ENCODE measurements at regions not wholly inside any gene's neighbourhood (a gene's known extent, or its start where the extent isn't known, plus 50 kb on each side); places are given as distances from the start of the nearest gene placed in this dataset.

GRCh38 chr6:122026582-122027369 is 372.7 kb upstream of the HSF2 start:
- no peaks in the 10 kb centered on the region for H3K36me3 ChIP-seq (ENCODE audit: insufficient read depth, low read length)
- no peak overlapping the region for H3K27ac ChIP-seq (ENCODE audit: low read depth, low read length)
- no peak overlapping the region for H3K4me3 ChIP-seq (ENCODE audit: low read depth in 1 of 2, low read length in 2 of 2)
- no peak overlapping the region for H3K9ac ChIP-seq (ENCODE audit: low read length)
- no peaks in the 10 kb centered on the region for H3K9me3 ChIP-seq (ENCODE audit: low read length)
- H3K27me3 ChIP-seq (ENCODE audit: control insufficient read depth in 1 of 2, insufficient read depth in 2 of 2, low read length in 2 of 2): no peaks in the 10 kb centered on the region
- H3K4me1 ChIP-seq (ENCODE audit: insufficient read depth, low read length): no peaks in the 10 kb centered on the region

DNA sequence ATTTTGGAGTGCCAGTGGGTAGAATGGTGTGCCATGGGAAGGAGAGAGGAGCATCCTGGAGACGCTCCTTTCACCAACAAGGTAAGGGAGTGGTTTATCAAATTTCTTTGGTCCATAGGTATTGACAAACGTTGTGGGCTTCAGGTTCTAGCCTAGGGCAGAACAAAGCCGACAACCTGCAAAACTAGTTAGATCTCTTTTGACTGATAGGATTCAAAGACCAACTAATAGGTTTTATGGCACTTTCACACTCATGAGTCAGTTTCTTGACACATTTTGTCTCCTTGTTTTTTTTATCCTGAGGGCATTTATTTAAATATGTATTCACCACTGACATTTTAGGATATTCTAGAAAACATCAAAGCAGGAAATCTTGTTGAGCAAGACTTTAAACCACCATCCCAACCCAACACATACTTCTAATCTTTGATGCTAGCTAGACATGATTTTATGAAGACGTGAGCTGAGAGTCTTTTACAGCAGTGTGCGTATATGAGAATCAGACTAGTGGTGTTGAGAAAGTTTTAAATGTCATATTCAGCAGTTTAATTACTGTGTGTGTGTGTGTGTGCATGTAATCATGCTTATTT is 370.4 kb upstream of the HSF2 start:
- Histone ChIP-seq H3K4me1 (ENCODE audit: insufficient read depth, low read length) (no peaks in the 10 kb centered on the region), H3K9ac (ENCODE audit: low read length) (no peak overlapping the region), H3K4me3 (ENCODE audit: low read depth in 1 of 2, low read length in 2 of 2) (no peak overlapping the region), H3K9me3 (ENCODE audit: low read length) (no peaks in the 10 kb centered on the region), H3K27me3 (ENCODE audit: control insufficient read depth in 1 of 2, insufficient read depth in 2 of 2, low read length in 2 of 2) (no peaks in the 10 kb centered on the region), H3K36me3 (ENCODE audit: insufficient read depth, low read length) (no peaks in the 10 kb centered on the region), H3K27ac (ENCODE audit: low read depth, low read length) (no peak overlapping the region)

- no peak overlapping the region for H3K27ac ChIP-seq (ENCODE audit: low read depth, low read length)
- no peaks in the 10 kb centered on the region for H3K9me3 ChIP-seq (ENCODE audit: low read length)
- H3K4me3 ChIP-seq (ENCODE audit: low read depth in 1 of 2, low read length in 2 of 2): no peak overlapping the region
- no peaks in the 10 kb centered on the region for H3K27me3 ChIP-seq (ENCODE audit: control insufficient read depth in 1 of 2, insufficient read depth in 2 of 2, low read length in 2 of 2)
- H3K9ac ChIP-seq (ENCODE audit: low read length): no peak overlapping the region
- no peaks in the 10 kb centered on the region for H3K4me1 ChIP-seq (ENCODE audit: insufficient read depth, low read length)
- no peaks in the 10 kb centered on the region for H3K36me3 ChIP-seq (ENCODE audit: insufficient read depth, low read length)
These were observed 365.8 kb upstream of the HSF2 start for GRCh38 chr6:122033564-122034181.

DNA sequence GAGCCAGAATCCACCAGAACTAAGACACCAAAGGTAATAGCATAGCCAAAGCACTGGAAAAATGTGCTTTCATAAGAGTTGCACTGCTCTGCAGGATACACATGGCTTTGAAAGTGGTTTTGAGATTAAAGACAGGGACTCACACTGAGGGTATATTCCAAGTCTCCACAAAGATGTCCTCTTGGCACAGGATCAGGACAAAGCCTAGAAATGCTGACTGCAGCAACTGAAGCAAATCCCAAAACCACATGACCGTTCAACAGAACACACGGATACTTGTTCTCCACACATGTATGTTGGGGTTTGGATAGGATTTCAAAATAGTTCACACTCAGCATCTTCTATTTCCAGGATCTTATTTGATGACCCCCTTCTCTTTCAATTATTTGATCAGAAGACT is 364.3 kb upstream of the HSF2 start:
- no peaks in the 10 kb centered on the region for H3K27me3 ChIP-seq (ENCODE audit: control insufficient read depth in 1 of 2, insufficient read depth in 2 of 2, low read length in 2 of 2)
- H3K27ac ChIP-seq (ENCODE audit: low read depth, low read length): no peak overlapping the region
- no peaks in the 10 kb centered on the region for H3K36me3 ChIP-seq (ENCODE audit: insufficient read depth, low read length)
- no peak overlapping the region for H3K4me3 ChIP-seq (ENCODE audit: low read depth in 1 of 2, low read length in 2 of 2)
- H3K9me3 ChIP-seq (ENCODE audit: low read length): no peaks in the 10 kb centered on the region
- H3K9ac ChIP-seq (ENCODE audit: low read length): no peak overlapping the region
- no peaks in the 10 kb centered on the region for H3K4me1 ChIP-seq (ENCODE audit: insufficient read depth, low read length)

- H3K9me3 ChIP-seq (ENCODE audit: low read length): no peaks in the 10 kb centered on the region
- H3K4me1 ChIP-seq (ENCODE audit: insufficient read depth, low read length): no peaks in the 10 kb centered on the region
- no peaks in the 10 kb centered on the region for H3K27me3 ChIP-seq (ENCODE audit: control insufficient read depth in 1 of 2, insufficient read depth in 2 of 2, low read length in 2 of 2)
- no peak overlapping the region for H3K4me3 ChIP-seq (ENCODE audit: low read depth in 1 of 2, low read length in 2 of 2)
- H3K9ac ChIP-seq (ENCODE audit: low read length): no peak overlapping the region
- no peak overlapping the region for H3K27ac ChIP-seq (ENCODE audit: low read depth, low read length)
- no peaks in the 10 kb centered on the region for H3K36me3 ChIP-seq (ENCODE audit: insufficient read depth, low read length)
These were observed 359.2 kb upstream of the HSF2 start for GRCh38 chr6:122040261-122040660.

DNA sequence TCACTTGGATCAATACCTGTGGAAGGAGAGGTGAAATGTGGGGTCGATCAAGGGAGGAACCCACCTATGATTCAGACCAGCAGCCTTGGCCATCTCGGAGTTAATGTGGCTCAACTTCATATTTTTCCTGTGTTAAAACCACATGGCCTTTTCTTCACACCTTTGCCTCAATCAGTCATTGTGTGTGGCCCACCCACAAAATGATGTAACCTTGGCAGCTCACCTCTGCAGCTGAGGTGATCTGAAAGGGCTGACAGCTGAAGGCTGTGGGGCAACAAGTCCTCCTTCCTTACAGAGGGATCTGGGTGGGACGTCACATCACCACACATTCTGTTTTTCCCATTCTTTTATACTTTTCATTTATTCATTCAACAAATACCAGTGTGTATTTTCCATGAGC is 357.1 kb upstream of the HSF2 start:
- H3K27me3 ChIP-seq (ENCODE audit: control insufficient read depth in 1 of 2, insufficient read depth in 2 of 2, low read length in 2 of 2): no peaks in the 10 kb centered on the region
- H3K27ac ChIP-seq (ENCODE audit: low read depth, low read length): no peak overlapping the region
- H3K9me3 ChIP-seq (ENCODE audit: low read length): no peaks in the 10 kb centered on the region

DNA sequence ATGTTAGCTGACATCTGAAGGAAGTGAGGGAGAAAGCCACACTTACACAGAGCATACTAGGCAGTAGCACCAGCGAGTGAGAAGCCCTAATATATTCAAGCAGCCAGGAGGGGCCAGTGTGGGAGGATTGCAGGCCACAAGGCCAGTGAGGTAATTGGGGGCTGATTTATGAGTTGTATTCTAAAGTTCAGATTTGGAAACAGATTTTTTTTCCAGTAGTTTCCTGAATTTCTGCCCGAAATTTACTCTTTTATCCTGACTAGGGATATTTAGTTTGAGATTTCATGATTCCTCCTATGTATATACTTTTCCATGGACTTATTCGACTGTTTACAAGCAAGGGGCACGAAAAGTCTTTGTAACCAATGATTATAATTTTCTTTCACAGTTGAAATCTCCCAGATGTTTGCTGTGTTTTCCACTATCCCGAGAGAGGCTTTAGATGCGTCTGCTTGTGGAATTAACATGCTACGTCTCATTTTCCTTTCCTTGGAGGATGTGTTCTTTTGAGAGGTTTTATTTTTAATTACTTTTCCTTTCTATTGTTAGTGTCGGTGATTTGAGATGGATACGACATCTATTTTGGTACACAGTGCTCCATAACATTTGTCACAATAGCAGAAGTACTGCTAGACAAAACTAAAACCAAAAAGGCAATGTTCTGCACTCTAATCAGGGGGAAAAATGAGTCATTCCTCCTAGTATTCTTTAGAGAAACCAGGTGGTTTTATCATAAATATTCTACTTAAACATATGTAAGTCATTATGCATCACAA is 356.3 kb upstream of the HSF2 start:
- Histone ChIP-seq H3K9me3 (ENCODE audit: low read length) (no peaks in the 10 kb centered on the region), H3K9ac (ENCODE audit: low read length) (no peak overlapping the region), H3K4me3 (ENCODE audit: low read depth in 1 of 2, low read length in 2 of 2) (no peak overlapping the region), H3K4me1 (ENCODE audit: insufficient read depth, low read length) (no peaks in the 10 kb centered on the region), H3K36me3 (ENCODE audit: insufficient read depth, low read length) (no peaks in the 10 kb centered on the region), H3K27ac (ENCODE audit: low read depth, low read length) (no peak overlapping the region), H3K27me3 (ENCODE audit: control insufficient read depth in 1 of 2, insufficient read depth in 2 of 2, low read length in 2 of 2) (no peaks in the 10 kb centered on the region)

More for the DNA sequence above, 357.1 kb upstream of the HSF2 start:
- Histone ChIP-seq H3K4me3 (ENCODE audit: low read depth in 1 of 2, low read length in 2 of 2) (no peak overlapping the region), H3K4me1 (ENCODE audit: insufficient read depth, low read length) (no peaks in the 10 kb centered on the region), H3K36me3 (ENCODE audit: insufficient read depth, low read length) (no peaks in the 10 kb centered on the region), H3K9ac (ENCODE audit: low read length) (no peak overlapping the region)

DNA sequence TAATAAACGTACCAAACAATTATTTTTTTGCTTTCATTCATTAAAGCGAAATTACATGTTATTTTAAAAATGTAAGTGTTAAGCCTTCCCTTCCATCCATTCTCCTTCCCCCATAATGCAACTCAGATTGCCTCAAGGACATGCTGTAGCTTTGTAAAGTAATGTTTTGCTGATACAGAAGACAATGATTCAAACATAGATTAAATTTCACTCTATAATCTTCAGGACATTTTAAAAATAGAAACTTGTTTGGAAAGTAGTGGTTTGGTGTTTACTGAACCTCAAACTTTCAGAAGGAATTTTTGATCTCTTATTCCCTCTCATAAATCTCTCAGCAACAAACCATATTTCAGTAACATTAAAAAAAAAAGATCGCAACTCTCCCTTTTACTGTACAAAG is 350.9 kb upstream of the HSF2 start:
- Histone ChIP-seq H3K4me1 (ENCODE audit: insufficient read depth, low read length) (peaks cover 11% of the 10 kb centered on the region), H3K27me3 (ENCODE audit: control insufficient read depth in 1 of 2, insufficient read depth in 2 of 2, low read length in 2 of 2) (no peaks in the 10 kb centered on the region), H3K36me3 (ENCODE audit: insufficient read depth, low read length) (no peaks in the 10 kb centered on the region), H3K4me3 (ENCODE audit: low read depth in 1 of 2, low read length in 2 of 2) (no peak overlapping the region), H3K9me3 (ENCODE audit: low read length) (no peaks in the 10 kb centered on the region), H3K9ac (ENCODE audit: low read length) (no peak overlapping the region), H3K27ac (ENCODE audit: low read depth, low read length) (no peak overlapping the region)

GRCh38 chr6:122049341-122049740 is 350.1 kb upstream of the HSF2 start:
- H3K27me3 ChIP-seq (ENCODE audit: control insufficient read depth in 1 of 2, insufficient read depth in 2 of 2, low read length in 2 of 2): no peaks in the 10 kb centered on the region
- H3K9me3 ChIP-seq (ENCODE audit: low read length): no peaks in the 10 kb centered on the region
- H3K4me1 ChIP-seq (ENCODE audit: insufficient read depth, low read length): peaks cover 11% of the 10 kb centered on the region
- no peak overlapping the region for H3K27ac ChIP-seq (ENCODE audit: low read depth, low read length)
- no peaks in the 10 kb centered on the region for H3K36me3 ChIP-seq (ENCODE audit: insufficient read depth, low read length)
- no peak overlapping the region for H3K9ac ChIP-seq (ENCODE audit: low read length)
- no peak overlapping the region for H3K4me3 ChIP-seq (ENCODE audit: low read depth in 1 of 2, low read length in 2 of 2)

GRCh38 chr6:122050242-122050755 is 349.2 kb upstream of the HSF2 start:
- H3K27me3 ChIP-seq (ENCODE audit: control insufficient read depth in 1 of 2, insufficient read depth in 2 of 2, low read length in 2 of 2): no peaks in the 10 kb centered on the region
- H3K4me3 ChIP-seq (ENCODE audit: low read depth in 1 of 2, low read length in 2 of 2): no peak overlapping the region
- no peak overlapping the region for H3K27ac ChIP-seq (ENCODE audit: low read depth, low read length)
- no peak overlapping the region for H3K9ac ChIP-seq (ENCODE audit: low read length)
- peaks cover 11% of the 10 kb centered on the region for H3K4me1 ChIP-seq (ENCODE audit: insufficient read depth, low read length)
- no peaks in the 10 kb centered on the region for H3K36me3 ChIP-seq (ENCODE audit: insufficient read depth, low read length)
- H3K9me3 ChIP-seq (ENCODE audit: low read length): no peaks in the 10 kb centered on the region

DNA sequence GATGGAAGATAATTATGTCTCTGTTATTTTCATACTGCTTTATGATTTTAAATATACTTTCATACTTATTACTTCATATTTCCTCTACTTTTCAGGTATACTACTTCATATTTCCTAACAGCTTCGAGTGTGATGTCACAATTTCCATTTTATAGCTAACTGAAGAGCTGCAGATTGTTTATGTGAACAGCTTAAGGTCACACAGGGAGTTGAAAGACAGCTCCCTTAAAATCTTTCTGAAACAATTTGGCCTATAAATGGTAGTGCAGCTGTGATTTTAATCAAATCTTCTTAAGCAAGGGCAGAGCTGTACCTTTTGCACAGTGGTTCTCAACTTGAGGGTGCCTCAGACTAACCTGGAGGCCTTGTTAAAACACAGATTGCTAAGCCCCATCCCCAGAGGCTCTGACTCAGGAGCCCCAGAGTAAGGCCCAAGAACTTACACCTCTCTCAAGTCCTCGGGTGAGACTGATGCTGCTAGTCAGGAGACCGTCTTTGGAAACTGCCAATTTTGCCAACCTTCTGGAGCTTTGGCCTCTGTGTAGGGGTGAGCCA is 347.0 kb upstream of the HSF2 start:
- no peaks in the 10 kb centered on the region for H3K27me3 ChIP-seq (ENCODE audit: control insufficient read depth in 1 of 2, insufficient read depth in 2 of 2, low read length in 2 of 2)
- no peak overlapping the region for H3K27ac ChIP-seq (ENCODE audit: low read depth, low read length)
- no peak overlapping the region for H3K9ac ChIP-seq (ENCODE audit: low read length)
- no peaks in the 10 kb centered on the region for H3K9me3 ChIP-seq (ENCODE audit: low read length)
- no peaks in the 10 kb centered on the region for H3K36me3 ChIP-seq (ENCODE audit: insufficient read depth, low read length)
- H3K4me3 ChIP-seq (ENCODE audit: low read depth in 1 of 2, low read length in 2 of 2): no peak overlapping the region
- peaks cover 11% of the 10 kb centered on the region for H3K4me1 ChIP-seq (ENCODE audit: insufficient read depth, low read length)

Measured in muscle layer of colon (tissue), 2 donors.